ENCODE measurements at regions not wholly inside any gene's neighbourhood (a gene's known extent, or its start where the extent isn't known, plus 50 kb on each side); places are given as distances from the start of the nearest gene placed in this dataset.

DNA sequence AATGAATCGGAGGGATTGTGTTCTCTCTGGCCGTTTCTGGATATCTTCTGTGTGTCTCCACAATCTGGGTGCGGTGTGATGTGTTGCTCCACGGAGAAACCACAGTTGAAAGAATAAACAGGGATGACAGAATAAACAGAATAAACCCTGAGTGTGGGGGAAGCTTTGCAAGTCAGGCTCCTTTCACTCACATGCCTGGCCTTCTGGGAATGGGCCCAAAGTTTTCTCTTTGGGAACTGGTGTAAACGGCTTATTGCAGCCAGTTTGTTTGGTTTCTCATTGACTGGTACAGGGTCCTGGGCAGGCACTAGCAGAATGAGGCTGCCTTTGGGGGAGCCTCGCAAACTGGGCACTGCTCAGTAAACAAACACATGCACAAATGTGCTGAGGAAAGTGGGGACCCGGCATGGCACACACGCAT, 324.7 kb downstream of the DLEU7 start:
- TF ChIP-seq, protein P1, sequence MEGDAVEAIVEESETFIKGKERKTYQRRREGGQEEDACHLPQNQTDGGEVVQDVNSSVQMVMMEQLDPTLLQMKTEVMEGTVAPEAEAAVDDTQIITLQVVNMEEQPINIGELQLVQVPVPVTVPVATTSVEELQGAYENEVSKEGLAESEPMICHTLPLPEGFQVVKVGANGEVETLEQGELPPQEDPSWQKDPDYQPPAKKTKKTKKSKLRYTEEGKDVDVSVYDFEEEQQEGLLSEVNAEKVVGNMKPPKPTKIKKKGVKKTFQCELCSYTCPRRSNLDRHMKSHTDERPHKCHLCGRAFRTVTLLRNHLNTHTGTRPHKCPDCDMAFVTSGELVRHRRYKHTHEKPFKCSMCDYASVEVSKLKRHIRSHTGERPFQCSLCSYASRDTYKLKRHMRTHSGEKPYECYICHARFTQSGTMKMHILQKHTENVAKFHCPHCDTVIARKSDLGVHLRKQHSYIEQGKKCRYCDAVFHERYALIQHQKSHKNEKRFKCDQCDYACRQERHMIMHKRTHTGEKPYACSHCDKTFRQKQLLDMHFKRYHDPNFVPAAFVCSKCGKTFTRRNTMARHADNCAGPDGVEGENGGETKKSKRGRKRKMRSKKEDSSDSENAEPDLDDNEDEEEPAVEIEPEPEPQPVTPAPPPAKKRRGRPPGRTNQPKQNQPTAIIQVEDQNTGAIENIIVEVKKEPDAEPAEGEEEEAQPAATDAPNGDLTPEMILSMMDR (conservative IDR thresholded peaks at IDR 0.05; ENCODE audit: low read depth, low read length), result no peak
- TF ChIP-seq EZH2 (IDR thresholded peaks at IDR 0.05; ENCODE audit: borderline replicate concordance, low read depth, low read length, poor library complexity, severe bottlenecking), result no peak
